HK-2 (cell line): ENCODE measurements at regions not wholly inside any gene's neighbourhood (a gene's known extent, or its start where the extent isn't known, plus 50 kb on each side); places are given as distances from the start of the nearest gene placed in this dataset.
A peak's percentile ranks its signal among the peaks of the same experiment; 100 is the strongest.

ENCODE experiments used
- DNase-seq: peaks from one replicate; pipeline ENCODE4 v3.0.0-alpha.2; 2018; ENCODE audit not compliant: unreplicated experiment

DNA sequence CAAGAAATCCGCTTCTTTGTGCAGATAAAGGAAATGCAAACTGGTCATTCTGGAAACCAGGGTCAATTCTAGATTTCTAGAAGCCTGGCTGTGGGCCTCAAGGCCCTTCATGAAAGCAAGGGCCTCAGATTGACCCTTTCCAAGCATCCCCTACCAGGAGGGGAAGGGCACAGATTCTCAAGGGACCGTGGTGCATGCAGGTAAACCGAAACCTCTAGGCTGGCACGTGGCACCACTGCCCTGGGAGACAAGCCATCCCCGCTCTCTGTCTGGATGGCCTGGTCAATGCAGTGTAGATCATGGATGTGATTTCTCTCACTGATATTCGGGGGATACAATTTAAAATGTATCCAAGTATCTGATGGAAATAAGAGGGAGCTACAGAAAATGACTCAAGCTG, 69.4 kb downstream of the TOMM20 start:
- no peak for DNase-seq

DNA sequence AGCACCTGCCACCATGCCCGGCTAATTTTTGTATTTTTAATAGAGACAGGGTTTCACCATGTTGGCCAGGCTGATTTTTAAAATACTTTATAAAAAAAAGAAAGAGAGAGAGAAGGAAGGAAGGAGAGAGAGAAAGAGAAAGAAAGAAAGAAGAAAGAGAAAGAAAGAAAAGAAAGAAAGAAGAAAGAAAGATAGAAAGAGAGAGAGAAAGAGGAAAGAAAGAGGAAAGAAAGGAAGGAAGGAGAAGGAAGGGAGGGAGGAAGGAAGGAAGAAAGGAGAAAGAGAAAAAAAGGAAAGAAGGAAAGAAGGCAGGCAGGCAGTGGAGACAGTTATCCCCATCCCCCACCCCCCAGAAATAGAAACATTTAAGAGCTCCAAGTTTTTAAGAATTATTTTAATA, 69.9 kb downstream of the TOMM20 start:
- no peak for DNase-seq

DNA sequence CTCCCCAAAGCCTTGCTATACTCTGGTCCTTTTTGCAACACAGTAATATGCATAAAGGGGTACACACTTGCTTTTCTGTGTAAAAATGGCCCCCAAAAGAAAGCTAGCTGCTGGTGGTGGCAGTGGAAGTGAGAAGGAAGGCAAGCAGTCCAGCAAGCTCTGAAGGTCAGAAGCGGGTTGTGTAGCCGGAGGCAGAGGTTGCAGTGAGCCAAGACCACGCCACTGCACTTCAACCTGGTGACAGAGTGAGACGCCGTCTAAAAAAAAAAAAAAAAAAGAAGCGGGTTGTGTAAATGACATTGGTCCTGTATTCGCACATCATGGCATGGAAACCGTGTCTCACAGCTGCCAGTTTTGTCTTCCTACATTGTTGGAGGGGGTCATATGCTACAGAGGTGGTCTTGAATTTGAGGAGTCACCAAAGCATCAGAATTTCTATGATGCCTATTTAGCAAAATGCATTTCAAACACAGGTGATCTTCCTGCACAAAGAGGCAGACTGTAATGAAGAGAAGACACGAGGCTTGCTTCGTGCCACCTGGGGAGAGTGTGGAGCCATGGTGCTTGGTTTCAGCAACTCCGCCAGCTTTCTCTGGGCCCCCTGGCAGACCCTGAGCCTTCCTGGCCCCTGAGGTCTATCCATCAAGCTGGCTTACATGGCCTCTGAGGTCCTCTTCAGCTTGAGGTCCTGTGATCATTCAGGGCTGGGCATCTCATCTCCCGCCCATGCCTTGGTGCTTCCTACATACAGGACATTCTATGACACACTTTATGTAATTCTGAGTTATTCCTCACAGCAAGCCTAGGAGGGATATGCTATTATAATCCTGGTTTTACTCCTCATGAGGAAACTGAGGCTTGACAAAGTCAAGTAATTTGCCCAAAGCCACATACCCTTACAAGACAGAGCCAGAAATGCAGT, 71.0 kb downstream of the TOMM20 start:
- no peak for DNase-seq

DNA sequence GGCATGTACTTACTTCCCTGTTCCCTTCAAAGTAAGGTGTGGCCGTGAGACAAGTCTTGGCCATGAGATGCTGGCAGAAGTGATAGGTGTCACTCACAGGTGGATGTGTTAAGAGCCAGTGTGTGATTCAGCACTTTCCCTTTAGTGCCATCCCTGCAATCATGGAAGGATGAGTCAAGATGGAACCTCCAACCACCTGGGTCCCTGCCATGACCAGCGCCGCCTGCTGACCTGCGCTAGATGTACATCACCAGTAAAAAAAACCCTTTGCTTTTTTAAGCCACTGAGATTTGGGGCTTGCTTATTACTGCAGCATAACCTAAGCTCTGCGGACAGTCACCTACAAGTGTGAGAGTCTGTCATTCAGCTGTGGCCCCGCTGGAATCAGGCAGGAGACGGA, 71.7 kb downstream of the TOMM20 start:
- DNase-seq, result no peak

DNA sequence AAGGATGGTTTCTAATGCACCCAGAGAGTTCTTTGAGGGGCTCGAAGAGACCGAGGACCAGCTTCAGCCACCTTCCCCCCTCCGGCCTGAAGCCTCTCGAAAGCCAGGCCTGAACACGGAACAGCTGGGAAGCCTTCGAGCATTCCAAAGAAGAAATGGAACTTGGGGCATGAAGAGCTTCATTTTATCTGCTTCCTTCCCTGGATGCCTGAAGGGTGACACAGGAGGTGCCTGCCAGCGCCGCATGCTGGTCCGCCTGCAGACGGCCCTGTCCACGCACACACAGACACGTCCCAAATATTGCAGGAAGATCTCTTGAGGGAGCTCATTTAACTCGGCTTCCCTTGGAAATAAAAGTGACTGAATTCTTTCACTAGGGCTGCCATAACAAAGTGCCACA, 73.7 kb downstream of the TOMM20 start:
- no peak for DNase-seq

DNA sequence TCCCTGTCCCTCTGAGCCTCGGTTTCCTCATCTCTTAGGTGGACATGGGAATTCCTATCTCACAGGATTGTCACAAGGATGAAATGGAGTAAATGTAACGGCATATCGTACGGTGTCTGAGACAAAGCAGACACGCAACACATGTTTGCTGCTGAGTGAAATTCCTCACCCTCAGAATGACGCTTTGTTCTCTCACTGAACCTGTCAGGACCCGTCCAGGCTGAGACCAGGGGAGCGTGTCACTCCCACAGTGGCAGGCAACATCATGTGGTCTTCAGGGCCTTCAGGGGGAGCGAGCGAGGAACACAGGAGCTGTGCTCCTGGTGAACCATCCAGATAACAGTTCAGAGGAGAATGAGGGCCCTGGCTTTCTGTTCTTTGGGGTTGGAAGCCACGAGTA, 74.2 kb downstream of the TOMM20 start:
- no peak for DNase-seq

DNA sequence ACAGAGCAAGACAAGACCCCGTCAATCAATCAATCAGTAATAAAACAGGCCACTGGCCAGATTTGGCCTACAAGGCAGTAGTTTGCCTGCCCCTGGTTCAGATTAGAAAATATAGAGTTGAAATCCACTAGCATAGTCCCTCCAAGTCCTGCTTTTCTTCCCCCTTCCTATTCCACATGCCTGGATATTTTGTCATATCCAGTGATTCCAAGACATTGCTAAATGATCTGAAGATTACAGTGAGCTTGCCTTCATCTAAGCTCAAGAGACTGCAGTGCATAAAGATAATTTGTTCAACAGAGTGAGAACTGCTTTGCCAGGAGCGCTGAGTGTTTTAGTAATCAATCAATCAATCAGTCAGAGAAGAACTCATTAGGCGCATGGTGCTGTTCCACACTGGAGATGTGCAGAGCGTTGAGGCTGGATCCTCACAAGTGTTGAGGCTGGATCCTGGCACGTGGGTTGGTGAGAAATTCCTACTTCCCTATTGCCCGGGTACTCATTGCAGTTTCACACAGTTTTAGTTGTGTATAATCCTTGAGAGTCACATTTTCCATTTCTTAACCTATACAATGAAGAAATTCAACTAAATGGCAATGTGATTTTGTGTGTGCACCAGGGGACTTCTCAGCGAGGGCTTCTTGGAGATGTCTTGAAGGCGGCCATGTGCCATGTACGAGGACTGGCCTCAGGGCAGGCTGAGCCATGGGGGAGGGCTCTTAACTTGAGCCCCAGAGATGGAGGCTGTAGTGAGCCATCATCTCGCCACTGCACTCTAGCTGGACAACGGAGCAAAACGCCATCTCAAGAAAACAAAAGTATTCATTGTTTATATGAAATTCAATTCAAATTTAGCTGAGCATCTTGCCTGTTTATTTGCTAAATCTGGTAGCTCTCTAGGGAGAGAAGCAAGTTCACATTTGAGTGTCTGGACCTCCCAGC, 76.3 kb downstream of the TOMM20 start:
- no peak for DNase-seq

DNA sequence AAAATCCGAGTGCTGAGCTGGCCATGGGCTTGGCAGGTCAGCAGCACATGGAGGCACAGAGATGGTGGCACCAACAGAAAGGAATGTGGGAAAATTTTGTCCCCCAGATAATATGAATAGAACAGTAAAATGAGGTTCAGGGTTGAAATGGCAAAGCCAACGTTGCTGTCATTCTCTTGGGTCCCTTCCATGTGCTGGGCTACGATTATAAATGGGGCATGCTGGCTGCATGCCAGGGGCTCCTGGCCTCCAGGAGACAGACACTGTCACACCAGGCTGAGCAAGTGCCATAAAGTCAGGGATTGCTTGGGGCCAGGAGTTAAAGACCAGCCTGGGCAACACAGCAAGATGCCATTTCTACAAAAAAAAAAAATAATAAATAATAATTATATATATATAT, 77.1 kb downstream of the TOMM20 start:
- no peak for DNase-seq

DNA sequence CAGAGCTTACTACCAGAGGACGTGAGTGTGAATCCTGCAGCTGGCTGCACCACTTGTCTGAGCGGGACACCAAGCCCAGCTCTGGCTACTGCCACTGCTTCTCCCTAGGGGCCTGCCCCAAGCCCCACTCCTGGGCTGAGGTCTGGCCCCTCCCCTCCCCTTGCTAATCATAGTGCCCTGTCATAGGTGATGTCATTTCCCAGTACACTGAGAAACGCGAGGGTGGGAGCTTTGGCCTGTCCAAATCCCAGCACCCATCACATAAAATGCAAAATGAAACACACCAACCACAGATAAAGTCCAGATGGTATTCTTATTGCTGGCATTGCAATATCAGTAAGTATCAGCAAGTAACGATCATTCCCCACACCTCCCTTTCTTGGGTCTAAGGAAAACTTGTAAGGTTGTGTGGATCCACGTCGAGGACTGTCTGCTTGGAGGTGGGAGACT, 77.7 kb downstream of the TOMM20 start:
- DNase-seq, result no peak

DNA sequence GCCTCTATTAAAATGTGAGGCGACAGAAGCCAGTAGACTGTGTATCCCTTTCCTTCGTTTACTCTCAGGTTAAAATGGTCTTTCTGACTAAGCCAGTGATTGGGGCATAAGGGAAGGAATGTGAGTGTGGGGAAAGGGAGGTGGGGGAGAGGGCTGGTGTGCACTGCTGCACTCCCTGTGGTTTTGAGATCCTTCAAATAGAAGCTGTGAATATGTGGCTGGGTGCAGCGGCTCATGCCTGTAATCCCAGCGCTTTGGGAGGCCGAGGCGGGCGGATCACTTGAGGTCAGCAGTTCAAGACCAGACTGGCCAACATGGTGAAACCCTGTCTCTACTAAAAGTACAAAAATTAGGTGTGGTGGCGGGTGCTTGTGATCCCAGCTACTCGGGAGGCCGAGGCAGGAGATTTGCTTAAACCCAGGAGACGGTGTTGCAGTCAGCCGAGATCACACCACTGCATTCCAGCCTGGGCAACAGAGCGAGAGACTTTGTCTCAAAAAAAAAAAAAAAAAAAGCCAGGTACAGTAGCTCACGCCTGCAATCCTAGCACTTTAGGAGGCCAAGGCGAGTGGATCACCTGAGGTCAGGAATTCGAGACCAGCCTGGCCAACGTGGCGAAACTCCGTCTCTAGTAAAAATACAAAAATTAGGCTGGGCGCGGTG, 78.8 kb downstream of the TOMM20 start:
- peak; percentile 47 for DNase-seq

DNA sequence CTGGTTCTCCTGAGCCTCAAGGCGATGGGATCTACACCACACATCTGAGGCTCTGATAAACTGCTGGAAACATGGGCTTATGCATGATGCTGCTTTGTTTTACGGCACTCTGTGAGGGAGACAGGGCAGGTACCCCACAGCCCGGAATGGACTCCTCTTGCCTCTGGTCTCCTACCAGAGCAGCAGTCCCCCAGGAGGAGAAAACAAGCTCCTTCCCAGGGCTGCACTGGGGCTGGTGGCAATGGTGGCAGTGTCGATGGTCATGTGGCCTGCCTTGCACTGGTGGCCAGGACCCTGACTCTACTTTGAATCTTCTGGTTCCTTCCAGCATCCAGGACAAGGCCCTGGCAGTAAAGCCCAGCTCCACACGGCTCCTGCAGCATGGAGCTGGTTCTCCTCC, 79.4 kb downstream of the TOMM20 start:
- DNase-seq, result no peak

DNA sequence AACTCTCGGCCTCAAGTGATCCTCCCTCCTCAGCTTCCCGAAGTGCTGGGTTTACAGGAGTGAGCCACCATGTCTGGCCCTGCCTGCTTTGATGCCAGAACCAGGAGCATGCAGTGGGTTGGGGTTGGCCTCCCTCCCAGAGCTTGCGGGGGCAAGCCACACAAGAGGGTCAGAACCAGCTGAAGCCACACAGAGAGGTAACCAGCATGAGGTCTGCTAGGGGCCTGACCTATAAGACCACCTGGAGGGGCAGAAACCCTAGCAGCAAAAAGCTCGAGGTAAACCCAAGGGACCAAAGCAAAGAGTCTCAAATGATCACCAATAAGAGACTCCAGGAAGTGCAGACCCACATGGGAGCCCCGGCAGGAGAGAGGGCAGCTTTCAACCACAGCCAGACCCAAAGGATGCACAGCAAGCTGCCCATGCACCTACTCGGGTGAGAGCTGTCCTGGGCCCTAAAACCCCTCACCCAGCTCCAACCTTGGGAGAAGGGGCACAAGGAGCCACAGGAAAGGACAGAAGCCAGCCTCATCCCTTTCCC, 81.2 kb downstream of the TOMM20 start:
- DNase-seq, result no peak

DNA sequence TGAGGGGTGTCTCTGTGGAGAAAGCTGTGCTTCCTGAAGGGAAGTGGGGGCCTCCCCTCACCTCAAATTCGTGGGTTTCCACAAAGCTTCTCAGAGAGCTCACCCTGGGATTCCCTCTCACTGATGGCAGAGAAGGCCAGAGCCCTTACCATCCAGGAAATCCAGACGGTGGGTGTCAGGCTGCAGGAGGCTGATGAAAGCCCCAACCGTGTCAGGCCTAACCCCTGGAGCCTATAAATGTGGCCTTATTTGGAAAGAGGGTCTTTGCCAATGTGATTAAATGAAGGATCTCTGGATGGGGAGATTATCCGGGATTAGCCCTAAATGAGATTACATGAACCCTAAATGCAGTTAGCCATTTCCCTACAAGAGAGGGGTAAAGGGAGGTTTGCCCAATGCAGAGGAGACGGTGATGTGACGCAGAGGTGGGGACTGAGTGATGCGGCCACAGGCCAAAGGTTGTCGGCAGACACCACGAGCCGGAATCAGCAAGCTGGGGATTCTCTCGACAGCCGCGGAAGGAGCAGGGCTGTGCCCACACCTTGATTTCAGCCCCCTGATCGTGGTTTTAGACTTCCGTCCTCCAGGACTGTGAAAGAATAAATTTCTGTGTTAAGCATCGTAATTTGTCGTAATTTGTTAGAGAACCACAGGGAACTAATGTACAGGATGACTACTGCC, 82.6 kb downstream of the TOMM20 start:
- DNase-seq, result no peak

DNA sequence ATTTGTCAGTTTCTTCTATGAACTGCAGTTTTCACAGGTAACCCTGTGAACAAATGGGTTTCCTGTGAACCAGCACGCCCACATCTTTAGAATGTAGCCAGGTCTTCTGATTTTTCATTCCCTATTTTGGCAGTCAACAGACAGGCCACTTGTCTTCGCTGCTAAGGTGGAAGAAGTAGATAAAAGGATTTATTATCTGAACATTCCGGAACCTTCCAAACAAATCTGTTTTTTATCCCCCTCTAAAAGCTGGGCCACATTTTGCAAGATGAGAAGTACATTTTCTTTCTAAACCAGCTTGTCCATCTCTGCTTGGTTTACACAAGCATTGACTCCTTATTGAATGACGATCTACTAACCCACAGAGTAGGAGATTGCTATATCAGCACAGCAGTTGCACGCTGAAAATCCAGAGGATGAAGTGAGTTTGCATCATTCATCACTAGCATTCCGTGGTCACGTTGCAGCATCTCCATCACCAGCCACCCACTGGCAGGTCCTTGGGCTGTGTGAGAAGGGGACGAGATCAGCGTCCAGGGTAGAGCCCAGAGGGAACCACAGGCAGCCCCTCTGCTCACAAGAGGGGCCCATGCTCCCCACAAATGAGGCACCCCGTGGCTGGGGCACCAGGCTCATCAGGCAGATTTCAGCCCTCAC, 83.5 kb downstream of the TOMM20 start:
- DNase-seq, result no peak

DNA sequence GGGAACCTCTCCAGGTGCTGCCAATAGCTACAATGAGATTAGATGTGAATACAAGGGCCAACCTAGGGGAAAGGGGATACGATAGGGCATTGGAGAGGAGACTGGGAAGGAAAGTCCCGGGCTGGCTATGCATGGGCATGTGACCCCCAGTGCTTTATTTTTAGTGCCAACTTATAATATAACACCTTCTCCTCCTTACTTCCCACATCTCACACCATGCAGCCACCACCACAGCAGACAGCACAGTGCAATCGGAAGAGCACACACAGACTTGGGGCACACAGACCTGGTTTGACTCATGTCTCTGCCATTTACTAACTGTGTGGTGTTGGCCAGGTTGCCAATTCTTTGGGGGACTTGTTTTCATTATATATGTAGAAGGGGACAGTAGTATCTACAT, 85.4 kb downstream of the TOMM20 start:
- DNase-seq, result no peak

DNA sequence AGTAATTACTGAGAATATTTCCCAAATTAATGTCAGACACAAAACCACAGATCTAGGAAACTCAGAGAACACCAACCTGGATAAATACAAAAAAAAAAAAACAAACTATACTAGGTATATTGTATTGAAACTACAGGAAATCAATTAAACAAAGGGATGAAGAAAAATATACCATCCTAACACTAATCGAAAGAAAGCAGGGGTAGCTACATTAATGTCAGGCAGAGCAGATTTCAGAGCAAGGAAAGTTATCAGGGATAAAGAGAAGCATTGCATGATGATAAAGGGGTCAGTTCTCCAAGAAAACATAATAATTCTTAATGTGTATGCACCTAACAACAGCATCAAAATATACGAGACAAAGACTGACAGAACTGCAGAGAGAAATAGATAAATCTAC, 89.9 kb downstream of the TOMM20 start:
- no peak for DNase-seq

DNA sequence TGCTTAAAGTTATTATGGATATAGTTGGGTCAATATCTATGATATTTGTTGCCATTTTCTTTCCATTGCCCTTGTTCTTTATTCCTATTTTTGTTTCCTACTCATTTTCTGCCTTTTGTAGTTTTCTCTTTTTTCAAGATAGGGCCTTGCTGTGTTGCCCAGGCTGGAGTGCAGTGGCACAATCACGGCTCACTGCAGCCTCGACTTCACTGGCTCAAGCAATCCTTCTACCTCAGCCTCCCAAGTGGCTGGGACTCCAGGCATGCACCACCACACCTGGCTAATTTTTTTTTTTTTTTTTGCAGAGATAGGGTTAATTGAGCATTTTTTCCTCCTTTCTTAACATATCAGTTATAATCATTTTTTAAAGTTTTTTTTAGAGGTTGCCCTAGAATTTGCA, 92.7 kb downstream of the TOMM20 start:
- no peak for DNase-seq

DNA sequence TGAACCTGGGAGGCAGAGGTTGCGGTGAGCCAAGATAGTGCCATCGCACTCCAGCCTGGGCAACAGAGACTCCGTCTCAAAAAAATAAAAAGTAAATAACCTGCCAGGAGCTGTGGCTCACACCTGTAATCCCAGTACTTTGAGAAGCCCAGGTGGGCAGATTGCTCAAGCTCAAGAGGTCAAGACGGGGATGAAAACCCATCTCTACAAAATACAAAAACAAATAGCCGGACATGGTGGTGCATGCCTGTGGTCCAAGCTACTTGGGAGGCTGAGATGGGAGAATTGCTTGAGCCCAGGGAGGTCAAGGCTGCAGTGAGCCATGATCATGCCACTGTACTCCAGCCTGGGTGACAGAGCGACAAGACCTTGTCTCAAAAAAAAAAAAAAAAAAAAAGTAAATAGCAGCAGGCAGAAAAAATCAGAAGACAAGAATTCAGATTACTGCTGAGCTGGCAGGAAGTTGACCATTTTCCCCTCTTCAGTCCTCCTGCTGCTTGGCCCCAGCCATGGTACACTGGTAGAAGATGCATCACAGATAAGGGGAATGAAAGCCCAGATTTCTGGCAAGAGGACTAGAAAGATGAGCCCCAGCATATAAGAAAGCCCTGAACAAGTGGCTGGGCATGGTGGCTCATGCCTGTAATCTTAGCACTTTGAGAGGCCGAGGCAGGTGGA, 97.6 kb downstream of the TOMM20 start:
- no peak for DNase-seq

DNA sequence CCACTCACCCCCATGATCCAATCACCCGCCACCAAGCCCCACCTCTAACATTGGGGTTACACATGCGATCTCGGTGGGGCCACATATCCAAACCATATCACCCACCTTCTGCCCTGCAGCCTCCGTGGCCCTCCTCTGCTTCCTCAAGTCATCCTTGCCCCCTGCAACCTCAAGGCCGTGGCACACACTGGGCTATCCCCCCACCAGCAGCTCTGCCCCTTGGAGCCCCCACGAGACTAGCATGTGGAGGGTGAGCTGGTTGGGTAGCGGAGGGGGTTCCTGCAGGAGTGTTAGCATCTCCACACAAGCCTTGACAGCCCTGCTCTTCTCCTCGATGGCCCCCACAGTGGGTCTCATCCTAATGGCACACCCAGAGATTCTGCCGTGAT, 100.8 kb downstream of the TOMM20 start:
- no peak for DNase-seq
